ENCODE measurements at regions not wholly inside any gene's neighbourhood (a gene's known extent, or its start where the extent isn't known, plus 50 kb on each side); places are given as distances from the start of the nearest gene placed in this dataset.
"Not testable (repeated sequence)": the region's sequence is repeated elsewhere in the genome, so short reads cannot be mapped to it uniquely, and the experiment has no call there.

GRCh38 chr12:131647667-131648066 is 63.2 kb upstream of the SFSWAP start:
- TF ChIP-seq POLR2A (IDR thresholded peaks at IDR 0.05; ENCODE audit: low read depth, low read length) = no peak
- DNase-seq (ENCODE audit: insufficient read length, low spot score) (no peak), FAIRE-seq (no peak)

GRCh38 chr12:131655469-131656174 is 55.3 kb upstream of the SFSWAP start:
- FAIRE-seq = not testable (repeated sequence)

GRCh38 chr12:131656796-131657195 is 54.1 kb upstream of the SFSWAP start:
- not testable (repeated sequence) for FAIRE-seq; DNase-seq (ENCODE audit: insufficient read length, low spot score)

More at GRCh38 chr12:131655469-131656174, 55.3 kb upstream of the SFSWAP start:
- not testable (repeated sequence) for DNase-seq (ENCODE audit: insufficient read length, low spot score)

- DNase-seq (ENCODE audit: insufficient read length, low spot score); FAIRE-seq: not testable (repeated sequence)
These were observed 52.3 kb upstream of the SFSWAP start for GRCh38 chr12:131658605-131659004.

GRCh38 chr12:131659484-131659883 is 51.4 kb upstream of the SFSWAP start:
- not testable (repeated sequence) for FAIRE-seq; DNase-seq (ENCODE audit: insufficient read length, low spot score)

- not testable (repeated sequence) for DNase-seq (ENCODE audit: insufficient read length, low spot score); FAIRE-seq
These were observed 50.9 kb upstream of the SFSWAP start for GRCh38 chr12:131659976-131660375.

GRCh38 chr12:131660401-131660800 is 50.5 kb upstream of the SFSWAP start:
- not testable (repeated sequence) for DNase-seq (ENCODE audit: insufficient read length, low spot score); FAIRE-seq

Data from H54 (cell line).